GM13976 (cell line): ENCODE measurements at regions not wholly inside any gene's neighbourhood (a gene's known extent, or its start where the extent isn't known, plus 50 kb on each side); places are given as distances from the start of the nearest gene placed in this dataset.

Source experiments
- DNase-seq: peaks from one replicate; pipeline ENCODE4 v3.0.0; 2012; ENCODE audit warnings: low spot score
- CTCF ChIP-seq: IDR thresholded peaks from 2 replicates; pipeline ENCODE4 v1.5.1; 2012; ENCODE audit warnings: borderline replicate concordance, mild to moderate bottlenecking; ENCODE audit not compliant: insufficient read depth; ENCODE audit errors: extremely low read depth, missing control alignments, control extremely low read depth
- in situ Hi-C: fragments of 300-500 bp; cut with MboI; formaldehyde crosslinking; loops from one replicate; pipeline ENCODE4 v1.12.0; 2022; ENCODE audit warnings: low sequenced_read_pairs, mixed read lengths, inconsistent platforms; ENCODE audit not compliant: unreplicated experiment

GRCh38 chr18:55116863-55117262 lies 157.6 kb upstream of the CCDC68 start:
- TF ChIP-seq CTCF = no peak
- in situ Hi-C loops = no loop called here
- no peak for DNase-seq

- no peak for TF ChIP-seq CTCF
- DNase-seq = no peak
- in situ Hi-C loops = no loop called here
These were observed 156.3 kb upstream of the CCDC68 start for GRCh38 chr18:55115606-55116005.

GRCh38 chr18:55114876-55115275 lies 155.6 kb upstream of the CCDC68 start:
- no peak for TF ChIP-seq CTCF
- no peak for DNase-seq
- in situ Hi-C loops = no loop called here

- DNase-seq = no peak
- in situ Hi-C loops = no loop called here
- no peak for TF ChIP-seq CTCF
These were observed 154.5 kb upstream of the CCDC68 start for GRCh38 chr18:55113800-55114199.

GRCh38 chr18:55111271-55111670 lies 152.0 kb upstream of the CCDC68 start:
- in situ Hi-C loops = no loop called here
- DNase-seq = no peak
- no peak for TF ChIP-seq CTCF

- in situ Hi-C loops = no loop called here
- DNase-seq = no peak
- TF ChIP-seq CTCF = no peak
These were observed 151.2 kb upstream of the CCDC68 start for GRCh38 chr18:55110436-55110835.

- no peak for DNase-seq
- in situ Hi-C loops = no loop called here
- TF ChIP-seq CTCF = no peak
These were observed 150.7 kb upstream of the CCDC68 start for GRCh38 chr18:55109818-55110414.
